ENCODE measurements at regions not wholly inside any gene's neighbourhood (a gene's known extent, or its start where the extent isn't known, plus 50 kb on each side); places are given as distances from the start of the nearest gene placed in this dataset.
A peak's percentile ranks its signal among the peaks of the same experiment; 100 is the strongest.

- no peak for TF ChIP-seq NR2F6 (IDR thresholded peaks at IDR 0.05)
- no peak for TF ChIP-seq NR2F6 (CRISPR knock-in tag; IDR thresholded peaks at IDR 0.05)
- TF ChIP-seq SOX6 (IDR thresholded peaks at IDR 0.05), result no peak
- peak; percentile 70; the same call in 1 of the 2 replicates for TF ChIP-seq SOX6 (CRISPR knock-in tag; IDR thresholded peaks at IDR 0.05)
- TF ChIP-seq, protein P1, sequence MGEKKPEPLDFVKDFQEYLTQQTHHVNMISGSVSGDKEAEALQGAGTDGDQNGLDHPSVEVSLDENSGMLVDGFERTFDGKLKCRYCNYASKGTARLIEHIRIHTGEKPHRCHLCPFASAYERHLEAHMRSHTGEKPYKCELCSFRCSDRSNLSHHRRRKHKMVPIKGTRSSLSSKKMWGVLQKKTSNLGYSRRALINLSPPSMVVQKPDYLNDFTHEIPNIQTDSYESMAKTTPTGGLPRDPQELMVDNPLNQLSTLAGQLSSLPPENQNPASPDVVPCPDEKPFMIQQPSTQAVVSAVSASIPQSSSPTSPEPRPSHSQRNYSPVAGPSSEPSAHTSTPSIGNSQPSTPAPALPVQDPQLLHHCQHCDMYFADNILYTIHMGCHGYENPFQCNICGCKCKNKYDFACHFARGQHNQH (CRISPR knock-in tag; IDR thresholded peaks at IDR 0.05), result peak; percentile 62; the same call in 1 of the 2 replicates
- no peak for TF ChIP-seq ATF7 (IDR thresholded peaks at IDR 0.05)
- no peak for TF ChIP-seq ATF7 (CRISPR knock-in tag; IDR thresholded peaks at IDR 0.05)
- TF ChIP-seq ZSCAN29 (CRISPR knock-in tag; conservative IDR thresholded peaks at IDR 0.05), result no peak
- TF ChIP-seq ZNF180 (CRISPR knock-in tag; IDR thresholded peaks at IDR 0.05; ENCODE audit: borderline replicate concordance, low read depth), result no peak
- TF ChIP-seq NONO (IDR thresholded peaks at IDR 0.05), result no peak
- no peak; the same call in 1 of the 2 replicates for TF ChIP-seq NONO (CRISPR knock-in tag; conservative IDR thresholded peaks at IDR 0.05)
- TF ChIP-seq ZNF333 (CRISPR knock-in tag; IDR thresholded peaks at IDR 0.05; ENCODE audit: borderline replicate concordance), result no peak
- TF ChIP-seq ZNF792 (CRISPR knock-in tag; IDR thresholded peaks at IDR 0.05), result peak; percentile 41; the same call in 1 of the 2 replicates
- TF ChIP-seq E2F5 (CRISPR knock-in tag; conservative IDR thresholded peaks at IDR 0.05), result no peak
- no peak for TF ChIP-seq ZNF558 (CRISPR knock-in tag; IDR thresholded peaks at IDR 0.05; ENCODE audit: borderline replicate concordance)
- TF ChIP-seq ZNF263 (CRISPR knock-in tag; IDR thresholded peaks at IDR 0.05), result peak; percentile 47; the same call in 1 of the 2 replicates
- TF ChIP-seq ZNF468 (CRISPR knock-in tag; IDR thresholded peaks at IDR 0.05), result no peak
- TF ChIP-seq SMAD3 (CRISPR knock-in tag; IDR thresholded peaks at IDR 0.05), result 0 out of 2 replicates have a peak, but pooled peaks have one; percentile 15
- TF ChIP-seq ZNF543 (CRISPR knock-in tag; IDR thresholded peaks at IDR 0.05), result no peak
- TF ChIP-seq ZNF256 (CRISPR knock-in tag; conservative IDR thresholded peaks at IDR 0.05), result no peak
- TF ChIP-seq AGO2 (optimal IDR thresholded peaks at IDR 0.05; ENCODE audit: low read depth, low read length), result peak; percentile 88
- TF ChIP-seq, protein P2, sequence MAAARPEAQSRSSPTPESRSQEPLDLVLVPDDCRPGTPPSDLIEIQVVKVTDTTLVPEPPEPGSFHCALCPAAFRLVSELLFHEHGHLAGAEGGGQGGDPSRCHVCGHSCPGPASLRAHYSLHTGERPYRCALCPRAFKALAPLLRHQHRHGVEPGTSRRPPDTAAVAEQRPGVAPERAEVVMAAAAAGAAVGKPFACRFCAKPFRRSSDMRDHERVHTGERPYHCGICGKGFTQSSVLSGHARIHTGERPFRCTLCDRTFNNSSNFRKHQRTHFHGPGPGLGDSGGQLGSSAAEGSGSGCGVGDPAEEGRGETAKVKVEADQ (CRISPR knock-in tag; IDR thresholded peaks at IDR 0.05; ENCODE audit: borderline replicate concordance), result no peak
- no peak for TF ChIP-seq ZNF773 (CRISPR knock-in tag; IDR thresholded peaks at IDR 0.05; ENCODE audit: borderline replicate concordance)
- TF ChIP-seq FOSL2 (CRISPR knock-in tag; IDR thresholded peaks at IDR 0.05), result peak; percentile 14; the same call in 1 of the 2 replicates
- no peak for TF ChIP-seq RFX3 (CRISPR knock-in tag; IDR thresholded peaks at IDR 0.05)
- peak; percentile 57; the same call in 1 of the 2 replicates for TF ChIP-seq SRY (CRISPR knock-in tag; IDR thresholded peaks at IDR 0.05)
Observed at GRCh38 chr9:95772320-95773052, 103.0 kb upstream of the ERCC6L2 start (continued).

All from HepG2 (cell line).